ENCODE measurements at regions not wholly inside any gene's neighbourhood (a gene's known extent, or its start where the extent isn't known, plus 50 kb on each side); places are given as distances from the start of the nearest gene placed in this dataset.

GRCh38 chr4:34516524-34516923 is 1727.8 kb downstream of the ARAP2 start:
- TF ChIP-seq GATA1 (IDR thresholded peaks at IDR 0.05; ENCODE audit: low read depth, low read length) (no peak), POLR2A (IDR thresholded peaks at IDR 0.05; ENCODE audit: low read length) (no peak)
- DNase-seq, result no peak

- TF ChIP-seq GATA1 (IDR thresholded peaks at IDR 0.05; ENCODE audit: low read depth, low read length) (no peak), POLR2A (IDR thresholded peaks at IDR 0.05; ENCODE audit: low read length) (no peak)
- DNase-seq, result no peak
These were observed 1709.4 kb downstream of the ARAP2 start for GRCh38 chr4:34534916-34535315.

- DNase-seq, result no peak
- TF ChIP-seq POLR2A (IDR thresholded peaks at IDR 0.05; ENCODE audit: low read length) (no peak), GATA1 (IDR thresholded peaks at IDR 0.05; ENCODE audit: low read depth, low read length) (no peak)
These were observed 1678.2 kb downstream of the ARAP2 start for GRCh38 chr4:34566091-34566490.

GRCh38 chr4:34572026-34572425 is 1672.3 kb downstream of the ARAP2 start:
- no peak for DNase-seq
- TF ChIP-seq GATA1 (IDR thresholded peaks at IDR 0.05; ENCODE audit: low read depth, low read length), result no peak
- no peak for TF ChIP-seq POLR2A (IDR thresholded peaks at IDR 0.05; ENCODE audit: low read length)

DNA sequence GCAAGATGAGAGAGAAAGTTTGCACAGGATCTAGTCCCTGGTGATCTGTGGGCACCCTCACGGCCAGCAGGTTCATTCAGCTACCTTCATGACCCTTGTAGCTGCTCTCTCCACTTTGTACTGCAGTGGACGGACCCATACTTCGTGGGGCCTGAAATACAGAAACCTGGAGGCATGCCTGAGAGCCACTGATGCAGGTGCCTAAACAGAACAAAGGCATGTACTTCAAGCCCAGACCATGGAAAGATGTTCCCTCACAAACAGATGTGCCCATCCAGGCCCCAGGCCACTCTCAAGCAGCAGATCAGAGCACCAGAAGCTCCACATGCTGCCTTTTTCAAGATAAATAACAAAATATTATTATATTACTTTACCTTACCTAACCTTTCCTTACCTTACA is 1629.0 kb downstream of the ARAP2 start:
- no peak for DNase-seq
- TF ChIP-seq POLR2A (IDR thresholded peaks at IDR 0.05; ENCODE audit: low read length), result no peak
- no peak for TF ChIP-seq GATA1 (IDR thresholded peaks at IDR 0.05; ENCODE audit: low read depth, low read length)

DNA sequence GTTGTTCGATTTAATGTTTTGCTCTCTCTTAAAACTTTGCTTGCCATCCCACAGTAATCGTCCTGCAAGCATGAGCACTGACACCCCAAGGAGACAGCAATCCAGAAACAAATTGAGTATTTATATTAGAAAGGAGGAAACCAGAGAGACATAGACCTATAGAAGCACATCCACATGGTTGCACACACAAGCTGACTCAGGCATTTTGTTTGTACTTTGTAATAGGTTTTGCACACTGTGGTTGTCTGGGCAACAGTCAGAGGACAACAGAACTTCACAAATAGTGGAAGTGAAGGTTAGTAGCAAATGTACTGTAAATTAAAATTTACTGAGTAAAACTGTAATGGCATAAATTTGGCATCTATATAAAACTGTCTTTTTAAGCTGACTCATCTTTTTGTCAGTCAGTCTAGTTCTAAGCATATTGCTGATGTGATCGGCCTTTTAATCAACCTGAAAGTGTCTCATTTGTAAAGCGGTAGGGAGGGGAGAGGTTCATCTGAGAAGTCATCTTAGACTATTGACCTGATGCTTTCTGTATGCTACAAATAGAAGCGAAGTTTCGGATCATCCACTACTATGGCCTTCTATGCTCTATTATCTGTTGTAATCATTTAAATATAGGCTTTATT is 1624.7 kb downstream of the ARAP2 start:
- DNase-seq, result no peak

GRCh38 chr4:34628471-34628870 is 1615.8 kb downstream of the ARAP2 start:
- no peak for TF ChIP-seq GATA1 (IDR thresholded peaks at IDR 0.05; ENCODE audit: low read depth, low read length)
- TF ChIP-seq POLR2A (IDR thresholded peaks at IDR 0.05; ENCODE audit: low read length), result no peak
- DNase-seq, result no peak

More for the DNA sequence above, 1624.7 kb downstream of the ARAP2 start:
- TF ChIP-seq POLR2A (IDR thresholded peaks at IDR 0.05; ENCODE audit: low read length) (no peak), GATA1 (IDR thresholded peaks at IDR 0.05; ENCODE audit: low read depth, low read length) (no peak)

DNA sequence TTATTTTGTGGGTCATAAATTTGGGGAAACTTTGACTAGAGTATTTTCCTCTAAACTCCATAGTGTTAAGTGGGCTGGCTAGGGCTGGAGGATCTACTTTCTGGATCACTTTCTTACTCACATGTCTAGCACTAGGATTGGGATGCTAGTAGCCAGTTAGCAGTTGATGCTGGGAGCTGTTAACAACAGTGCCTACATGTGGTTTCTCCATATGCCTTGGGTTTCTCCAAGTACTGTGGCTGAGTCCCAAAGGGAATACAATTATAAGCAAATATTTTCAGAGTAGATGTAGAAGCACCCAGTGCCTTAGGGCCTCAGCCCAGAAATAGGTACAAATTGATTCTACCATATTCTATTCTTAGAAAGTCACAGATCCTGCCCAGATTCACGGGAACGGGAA is 1614.9 kb downstream of the ARAP2 start:
- no peak for DNase-seq

DNA sequence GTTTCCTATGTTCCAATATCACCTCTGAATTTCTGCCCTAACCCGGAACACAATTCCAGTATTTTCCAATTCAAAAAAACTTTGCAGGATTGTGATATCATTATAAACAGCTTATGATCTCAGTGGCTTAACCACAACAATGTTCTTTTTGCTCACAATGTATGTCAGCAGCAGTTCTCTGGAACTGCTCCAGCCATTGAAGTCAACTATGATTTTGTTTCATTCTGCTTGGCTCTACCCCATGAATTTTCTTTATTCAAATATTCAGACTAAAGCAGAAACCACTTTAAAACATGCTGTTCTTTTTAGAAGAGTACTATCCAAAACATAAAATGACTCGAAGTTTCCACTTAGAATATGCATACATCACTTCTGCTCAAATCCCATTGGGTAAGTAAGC is 1611.1 kb downstream of the ARAP2 start:
- no peak for DNase-seq
- TF ChIP-seq POLR2A (IDR thresholded peaks at IDR 0.05; ENCODE audit: low read length) (no peak), GATA1 (IDR thresholded peaks at IDR 0.05; ENCODE audit: low read depth, low read length) (no peak)

More for the DNA sequence above, 1614.9 kb downstream of the ARAP2 start:
- TF ChIP-seq POLR2A (IDR thresholded peaks at IDR 0.05; ENCODE audit: low read length), result no peak
- no peak for TF ChIP-seq GATA1 (IDR thresholded peaks at IDR 0.05; ENCODE audit: low read depth, low read length)

DNA sequence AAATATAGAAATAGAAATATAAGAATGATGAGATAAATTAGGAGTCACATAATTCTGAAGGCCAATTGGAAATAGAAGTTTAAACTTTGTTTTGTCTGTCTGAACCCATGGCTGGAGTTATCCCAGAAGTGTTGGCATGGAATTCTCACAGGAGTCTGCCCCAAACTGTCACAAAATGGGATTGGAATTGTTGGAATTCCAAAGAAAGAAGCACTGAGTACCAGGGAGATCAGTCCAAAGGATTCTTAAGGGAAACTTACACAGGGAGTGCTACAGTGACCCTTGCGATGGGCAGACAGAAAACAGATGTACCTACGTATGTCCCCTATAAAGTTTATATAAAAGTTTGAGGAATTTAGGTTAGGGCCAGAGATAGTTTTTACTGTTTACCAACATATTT is 1607.7 kb downstream of the ARAP2 start:
- no peak for DNase-seq
- TF ChIP-seq GATA1 (IDR thresholded peaks at IDR 0.05; ENCODE audit: low read depth, low read length), result no peak
- TF ChIP-seq POLR2A (IDR thresholded peaks at IDR 0.05; ENCODE audit: low read length), result no peak

GRCh38 chr4:34643476-34643875 is 1600.8 kb downstream of the ARAP2 start:
- TF ChIP-seq GATA1 (IDR thresholded peaks at IDR 0.05; ENCODE audit: low read depth, low read length) (no peak), POLR2A (IDR thresholded peaks at IDR 0.05; ENCODE audit: low read length) (no peak)
- DNase-seq, result no peak

GRCh38 chr4:34644579-34645115 is 1599.7 kb downstream of the ARAP2 start:
- TF ChIP-seq GATA1 (IDR thresholded peaks at IDR 0.05; ENCODE audit: low read depth, low read length) (no peak), POLR2A (IDR thresholded peaks at IDR 0.05; ENCODE audit: low read length) (no peak)
- DNase-seq, result no peak

DNA sequence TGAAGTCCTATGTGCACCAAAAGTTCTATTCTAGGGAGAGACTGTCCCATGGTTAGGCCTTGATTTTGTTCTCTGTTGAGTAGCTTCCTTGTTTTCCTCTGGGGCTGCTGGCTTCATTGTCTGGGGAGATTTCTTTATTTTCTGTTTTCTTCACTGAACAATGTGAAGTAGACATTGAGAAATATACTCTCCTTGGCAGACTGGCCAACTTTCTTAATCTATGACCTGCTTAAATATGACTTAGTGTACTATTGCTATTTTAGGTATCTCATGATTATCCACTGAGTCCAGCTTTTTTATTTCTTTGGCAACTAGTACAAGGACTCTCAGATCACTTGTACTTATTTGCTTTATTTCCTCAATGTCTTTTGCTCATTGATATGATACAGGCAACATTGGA is 1594.6 kb downstream of the ARAP2 start:
- no peak for DNase-seq

DNA sequence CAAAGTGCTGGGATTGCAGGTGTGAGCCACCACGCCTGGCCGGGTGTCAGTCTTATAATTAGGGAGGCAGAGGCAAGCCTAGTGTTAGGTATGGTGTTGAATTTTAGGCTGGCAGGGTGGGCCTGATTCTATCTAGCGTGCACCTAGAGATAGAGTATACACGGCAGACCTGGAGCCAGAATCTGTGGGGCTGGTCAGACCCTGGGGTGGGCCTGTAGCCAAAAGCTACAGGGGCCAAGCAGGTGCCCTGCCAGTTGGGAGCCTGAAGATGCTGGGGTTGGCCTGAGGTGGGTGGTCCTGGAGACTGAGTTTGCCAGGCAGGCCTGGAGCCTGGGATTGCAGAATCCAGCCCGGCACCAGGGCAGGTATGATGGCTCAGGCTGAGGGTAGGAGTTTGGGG is 1580.3 kb downstream of the ARAP2 start:
- TF ChIP-seq GATA1 (IDR thresholded peaks at IDR 0.05; ENCODE audit: low read depth, low read length), result no peak
- TF ChIP-seq POLR2A (IDR thresholded peaks at IDR 0.05; ENCODE audit: low read length), result no peak
- no peak for DNase-seq

More for the DNA sequence above, 1594.6 kb downstream of the ARAP2 start:
- TF ChIP-seq POLR2A (IDR thresholded peaks at IDR 0.05; ENCODE audit: low read length) (no peak), GATA1 (IDR thresholded peaks at IDR 0.05; ENCODE audit: low read depth, low read length) (no peak)

GRCh38 chr4:34676400-34676799 is 1567.9 kb downstream of the ARAP2 start:
- TF ChIP-seq GATA1 (IDR thresholded peaks at IDR 0.05; ENCODE audit: low read depth, low read length), result no peak
- TF ChIP-seq POLR2A (IDR thresholded peaks at IDR 0.05; ENCODE audit: low read length), result no peak
- DNase-seq, result no peak
